ENCODE measurements at regions not wholly inside any gene's neighbourhood (a gene's known extent, or its start where the extent isn't known, plus 50 kb on each side); places are given as distances from the start of the nearest gene placed in this dataset.

DNA sequence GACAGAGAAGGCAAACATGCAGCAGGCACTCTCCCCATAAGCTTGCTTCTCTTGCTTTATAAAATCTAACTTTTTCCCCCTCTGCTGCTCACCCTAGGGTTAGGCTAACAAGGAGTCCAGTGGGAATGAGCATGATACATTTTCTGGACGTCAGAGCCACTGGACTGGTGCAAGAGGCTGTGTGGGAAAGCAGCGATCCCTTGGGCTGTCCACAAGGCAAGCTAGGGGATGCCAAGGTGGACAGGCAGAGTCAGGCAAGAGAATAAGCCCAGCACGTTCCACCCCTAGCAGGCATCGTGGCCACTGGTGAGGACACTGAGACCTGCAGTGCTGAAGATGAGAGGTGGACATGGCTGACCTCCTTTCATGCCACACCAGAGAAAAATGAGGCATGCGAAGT lies 290.9 kb upstream of the ZMIZ1 start:
- intact Hi-C loops (cut with DNase I): no loop called here
- Histone ChIP-seq H3K36me3 (no peaks in the 10 kb centered on the region), H3K27me3 (no peaks in the 10 kb centered on the region), H3K4me3 (no peak overlapping the region), H3K4me1 (peaks cover 9 to 18% (median 10%) of the 10 kb centered on the region in 3 donors), H3K9me3 (no peaks in the 10 kb centered on the region), H3K27ac (peak overlapping the region in 1 of 4 donors; percentile 33)
- TF ChIP-seq, protein P1, sequence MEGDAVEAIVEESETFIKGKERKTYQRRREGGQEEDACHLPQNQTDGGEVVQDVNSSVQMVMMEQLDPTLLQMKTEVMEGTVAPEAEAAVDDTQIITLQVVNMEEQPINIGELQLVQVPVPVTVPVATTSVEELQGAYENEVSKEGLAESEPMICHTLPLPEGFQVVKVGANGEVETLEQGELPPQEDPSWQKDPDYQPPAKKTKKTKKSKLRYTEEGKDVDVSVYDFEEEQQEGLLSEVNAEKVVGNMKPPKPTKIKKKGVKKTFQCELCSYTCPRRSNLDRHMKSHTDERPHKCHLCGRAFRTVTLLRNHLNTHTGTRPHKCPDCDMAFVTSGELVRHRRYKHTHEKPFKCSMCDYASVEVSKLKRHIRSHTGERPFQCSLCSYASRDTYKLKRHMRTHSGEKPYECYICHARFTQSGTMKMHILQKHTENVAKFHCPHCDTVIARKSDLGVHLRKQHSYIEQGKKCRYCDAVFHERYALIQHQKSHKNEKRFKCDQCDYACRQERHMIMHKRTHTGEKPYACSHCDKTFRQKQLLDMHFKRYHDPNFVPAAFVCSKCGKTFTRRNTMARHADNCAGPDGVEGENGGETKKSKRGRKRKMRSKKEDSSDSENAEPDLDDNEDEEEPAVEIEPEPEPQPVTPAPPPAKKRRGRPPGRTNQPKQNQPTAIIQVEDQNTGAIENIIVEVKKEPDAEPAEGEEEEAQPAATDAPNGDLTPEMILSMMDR (IDR thresholded peaks at IDR 0.05): no peak
- ATAC-seq (no peak), FAIRE-seq (no peak), DNase-seq (peak in 1 of 6 donors; percentile 31)
- WGBS, 2 donors: 81 to 84% methylated on average over 5 of the region's 5 CpGs

DNA sequence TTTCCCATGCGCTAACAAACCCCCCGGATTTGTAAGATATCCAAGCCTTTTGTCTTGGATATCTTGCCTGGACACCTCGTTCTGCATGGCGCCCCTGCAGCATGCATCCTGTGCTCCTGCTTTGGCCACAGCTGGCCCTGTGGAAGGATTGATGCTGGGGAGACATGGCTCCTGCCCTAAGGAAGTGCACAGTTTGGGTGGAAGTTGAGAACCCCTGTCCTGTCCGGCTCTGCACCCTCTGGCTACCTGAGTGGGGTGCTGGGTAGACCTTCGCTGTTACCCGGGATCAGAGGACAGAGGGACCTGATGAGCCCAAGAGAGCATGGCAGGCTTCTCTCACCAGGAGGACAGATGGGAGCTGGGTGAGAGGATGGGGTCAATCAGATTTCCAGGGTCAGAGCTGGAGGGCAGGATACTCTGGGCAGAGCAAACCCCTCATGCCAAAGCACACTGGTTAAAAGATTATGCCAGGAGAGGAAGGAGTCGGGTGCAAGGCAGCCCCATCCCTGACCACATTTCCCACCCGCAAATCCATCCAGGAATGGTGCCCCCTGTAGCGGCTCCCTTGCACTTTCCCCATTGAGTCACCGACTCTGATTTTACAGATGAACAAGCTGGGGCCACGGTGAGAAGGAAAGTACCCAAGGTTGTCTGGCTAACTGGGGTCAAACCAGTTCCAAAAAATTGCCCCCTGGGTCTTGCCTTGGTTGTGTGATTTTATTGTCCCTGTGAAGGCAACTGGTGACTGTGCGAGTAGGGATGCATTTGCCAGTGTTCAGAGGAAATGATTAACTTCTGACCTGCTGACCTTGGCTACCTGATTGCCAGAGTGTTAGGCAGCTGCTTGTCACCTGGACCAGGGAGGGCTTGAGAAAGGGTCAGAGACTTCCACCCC lies 290.1 kb upstream of the ZMIZ1 start:
- Histone ChIP-seq H3K4me3 (no peak overlapping the region), H3K9me3 (no peaks in the 10 kb centered on the region), H3K4me1 (peaks cover 9 to 18% (median 10%) of the 10 kb centered on the region in 3 donors), H3K27ac (no peak overlapping the region), H3K27me3 (no peaks in the 10 kb centered on the region), H3K36me3 (no peaks in the 10 kb centered on the region)
- DNase-seq: peak in 1 of 6 donors; percentile 36
- FAIRE-seq: no peak
- TF ChIP-seq, protein P1 (IDR thresholded peaks at IDR 0.05): no peak
- peak in 1 of 4 donors; percentile 8 for ATAC-seq
- intact Hi-C loops (cut with DNase I): no loop called here
- WGBS, 2 donors: 67 to 71% methylated on average over 13 of the region's 13 CpGs

DNA sequence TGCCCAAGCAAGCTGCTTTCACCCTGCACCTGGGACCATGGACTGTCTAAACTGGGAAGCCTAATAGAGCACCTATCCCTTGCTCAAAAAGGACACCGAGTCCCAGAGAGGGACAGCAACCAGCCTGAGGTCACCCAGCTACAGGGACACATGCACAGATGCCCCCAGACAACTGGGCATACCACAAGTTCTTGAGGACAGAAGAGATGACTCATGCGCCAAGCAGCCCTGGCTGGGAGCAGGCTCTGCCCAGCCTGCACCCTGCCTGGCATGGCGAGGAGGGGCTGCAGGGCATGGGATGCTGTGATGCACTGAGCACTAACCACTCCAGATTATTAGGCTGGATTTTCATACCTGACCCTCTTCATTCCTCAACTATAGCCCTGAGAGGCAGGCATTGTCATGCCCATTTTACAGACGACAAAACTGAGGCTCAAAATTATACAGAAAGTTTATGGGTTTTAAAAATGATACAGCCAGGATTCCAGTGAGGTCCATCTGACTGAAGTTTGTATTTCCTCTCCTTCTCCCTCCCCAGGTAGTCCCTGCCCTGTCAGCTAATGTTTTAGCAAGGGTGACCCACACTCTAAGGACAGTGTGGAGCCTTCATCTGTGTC lies 289.3 kb upstream of the ZMIZ1 start:
- TF ChIP-seq, protein P1 (IDR thresholded peaks at IDR 0.05): no peak
- Histone ChIP-seq H3K4me1 (peaks cover 8 to 18% (median 9%) of the 10 kb centered on the region in 3 donors), H3K27ac (no peak overlapping the region), H3K9me3 (no peaks in the 10 kb centered on the region), H3K4me3 (no peak overlapping the region), H3K27me3 (no peaks in the 10 kb centered on the region), H3K36me3 (no peaks in the 10 kb centered on the region)
- FAIRE-seq: no peak
- intact Hi-C loops (cut with DNase I): no loop called here
- peak in 1 of 4 donors; percentile 5 for ATAC-seq
- DNase-seq: peak in 1 of 6 donors; percentile 51
- 70 to 80% methylated on average over 4 of the region's 4 CpGs for WGBS, 2 donors

DNA sequence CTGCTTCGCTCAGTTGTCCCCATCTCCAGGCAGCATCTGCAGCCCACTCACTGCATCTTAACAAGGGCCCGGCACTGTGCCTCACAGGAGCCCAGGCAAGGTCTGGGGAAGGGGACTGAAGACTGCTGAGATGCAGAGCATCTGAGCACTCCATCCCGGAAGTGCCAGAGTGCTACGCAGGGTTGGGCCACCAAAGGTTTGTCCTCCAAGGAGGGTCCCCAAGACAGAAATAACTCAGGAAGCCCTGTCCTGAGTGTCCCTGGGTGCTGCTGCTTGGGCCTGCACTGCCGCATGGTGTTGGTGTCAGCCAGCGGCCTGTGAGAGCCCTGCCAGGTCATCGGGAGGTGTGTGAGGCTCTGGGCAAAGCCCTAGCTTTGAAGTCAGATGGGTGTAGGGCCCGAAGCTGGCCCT lies 288.2 kb upstream of the ZMIZ1 start:
- TF ChIP-seq, protein P1 (IDR thresholded peaks at IDR 0.05): no peak
- Histone ChIP-seq H3K9me3 (no peaks in the 10 kb centered on the region), H3K4me3 (no peak overlapping the region), H3K36me3 (no peaks in the 10 kb centered on the region), H3K27ac (no peak overlapping the region), H3K27me3 (no peaks in the 10 kb centered on the region), H3K4me1 (peaks cover 0 to 9% (median 7%) of the 10 kb centered on the region in 3 donors)
- 94 to 96% methylated on average over 8 of the region's 8 CpGs for WGBS, 2 donors
- DNase-seq (peak in 1 of 6 donors; percentile 37), FAIRE-seq (no peak), ATAC-seq (no peak)
- intact Hi-C loops (cut with DNase I): no loop called here

Measured in pancreas (tissue), 10 donors.